T47D (cell line): ENCODE measurements at regions not wholly inside any gene's neighbourhood (a gene's known extent, or its start where the extent isn't known, plus 50 kb on each side); places are given as distances from the start of the nearest gene placed in this dataset.

Experiments
- DNase-seq, 2 experiments: peaks; one replicate each; pipeline versions ENCODE4 v3.0.0 to v3.0.0-alpha.2; 2011 to 2012; ENCODE audit warnings: low read depth in 1 of 2, low spot score in 1 of 2
- JUND ChIP-seq: IDR thresholded peaks from 2 replicates; pipeline ENCODE4 v1.6.1; 2012; ENCODE audit warnings: low read depth
- in situ Hi-C: cut with HindIII; loops from 2 replicates; pipeline ENCODE4 v1.10.0; 2016; ENCODE audit warnings: low sequenced_read_pairs, low pct_unique_long_range_greater_than_20kb

GRCh38 chr5:173458828-173459609, 130.8 kb upstream of the STC2 start:
- in situ Hi-C loops, result no loop called here
- no peak for DNase-seq
- TF ChIP-seq JUND, result no peak

DNA sequence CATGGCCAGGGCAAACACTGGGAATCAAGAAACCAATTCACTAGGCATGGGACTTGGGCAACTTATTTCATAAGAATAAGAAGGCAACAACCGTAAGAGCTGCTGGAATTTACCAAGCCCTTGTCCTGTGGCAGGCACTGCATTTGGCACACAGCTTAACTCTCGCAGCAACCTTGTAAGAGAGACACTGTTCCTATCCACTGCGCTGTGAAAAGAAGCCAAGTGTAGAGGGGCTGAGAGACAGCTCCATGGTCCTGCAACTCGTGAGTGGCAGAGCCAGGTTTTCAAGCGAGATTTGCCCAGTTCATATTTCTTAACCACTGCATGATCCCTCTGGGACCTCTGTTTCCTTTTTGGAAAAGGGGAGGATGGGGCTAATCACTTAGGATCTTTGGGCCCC, 129.3 kb upstream of the STC2 start:
- no peak for DNase-seq
- in situ Hi-C loops, result no loop called here

GRCh38 chr5:173456751-173457171, 128.5 kb upstream of the STC2 start:
- in situ Hi-C loops, result no loop called here
- no peak for TF ChIP-seq JUND
- peak in 1 of 2 experiments; percentile 53 for DNase-seq

More for the DNA sequence above, 129.3 kb upstream of the STC2 start:
- TF ChIP-seq JUND, result no peak

GRCh38 chr5:173456181-173456580, 128.0 kb upstream of the STC2 start:
- DNase-seq, result no peak
- in situ Hi-C loops, result no loop called here
- no peak for TF ChIP-seq JUND

DNA sequence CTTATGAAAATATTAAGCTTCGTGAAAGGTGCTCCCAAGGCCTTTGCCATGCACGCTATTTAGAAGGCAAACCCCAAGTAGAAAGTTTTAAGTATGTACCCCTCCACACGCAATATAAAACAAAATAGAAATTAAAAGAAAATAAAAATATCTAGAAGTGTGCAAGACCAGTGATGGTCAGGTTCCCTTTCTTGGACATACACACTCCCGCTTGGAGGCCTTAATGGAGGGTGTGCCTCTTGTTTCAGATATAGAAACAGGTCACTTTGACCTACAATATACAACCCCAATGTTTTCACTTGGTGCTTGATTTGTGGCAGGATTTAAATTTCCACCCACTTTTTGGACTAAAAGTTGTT, 127.4 kb upstream of the STC2 start:
- no peak for TF ChIP-seq JUND
- in situ Hi-C loops, result no loop called here
- DNase-seq, result no peak

DNA sequence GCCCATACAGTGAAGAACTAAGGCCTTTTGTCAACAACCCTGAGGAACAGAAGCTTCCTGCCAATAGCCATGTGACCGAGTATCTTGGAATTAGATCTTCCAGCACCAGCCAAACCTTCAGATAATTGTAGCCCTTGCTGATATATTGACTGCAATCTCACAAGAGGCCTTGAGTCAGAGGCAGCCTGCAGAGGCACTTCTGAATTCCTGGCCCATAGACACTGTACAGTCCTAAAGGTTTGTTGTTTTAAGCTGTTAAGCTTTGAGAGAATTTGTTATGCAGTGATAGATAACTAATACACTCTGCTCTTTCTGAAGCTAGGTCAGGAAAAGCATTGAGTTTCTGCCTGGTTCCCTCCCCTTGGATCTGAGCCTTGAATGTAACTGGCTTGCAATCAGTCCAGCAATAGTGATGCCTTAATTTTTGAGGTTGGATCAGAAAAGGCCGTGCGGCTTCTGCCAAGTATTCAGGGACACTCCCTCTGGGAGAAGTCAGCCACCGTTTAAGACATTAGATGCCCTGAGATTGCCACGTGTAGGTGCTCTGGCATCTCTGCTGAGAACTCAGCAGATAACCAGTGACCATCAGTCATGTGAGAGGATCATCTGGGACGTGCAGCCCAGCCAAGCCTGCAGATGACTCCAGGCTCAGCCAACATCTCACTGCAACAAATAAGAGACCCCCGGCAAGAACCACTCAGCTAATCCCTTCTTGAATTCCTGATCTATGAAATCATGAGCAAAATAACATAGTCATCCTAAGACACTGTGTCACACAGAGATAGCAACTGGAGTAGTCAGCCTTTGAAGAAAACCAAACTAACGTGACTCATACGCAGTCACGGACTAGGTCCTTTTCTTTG, 126.8 kb upstream of the STC2 start:
- peak; percentile 46; the same call in 1 of the 2 replicates for TF ChIP-seq JUND
- in situ Hi-C loops, result no loop called here
- DNase-seq, result peak in 1 of 2 experiments; percentile 91

- in situ Hi-C loops, result no loop called here
- peak in 1 of 2 experiments; percentile 74 for DNase-seq
- TF ChIP-seq JUND, result no peak
These were observed 126.1 kb upstream of the STC2 start for GRCh38 chr5:173454361-173454735.

- peak in 1 of 2 experiments; percentile 95 for DNase-seq
- in situ Hi-C loops, result no loop called here
- no peak; the same call in 1 of the 2 replicates for TF ChIP-seq JUND
These were observed 125.0 kb upstream of the STC2 start for GRCh38 chr5:173453167-173453566.

GRCh38 chr5:173452119-173452905, 124.1 kb upstream of the STC2 start:
- in situ Hi-C loops, result no loop called here
- peak in 1 of 2 experiments; percentile 75 for DNase-seq
- TF ChIP-seq JUND, result no peak

DNA sequence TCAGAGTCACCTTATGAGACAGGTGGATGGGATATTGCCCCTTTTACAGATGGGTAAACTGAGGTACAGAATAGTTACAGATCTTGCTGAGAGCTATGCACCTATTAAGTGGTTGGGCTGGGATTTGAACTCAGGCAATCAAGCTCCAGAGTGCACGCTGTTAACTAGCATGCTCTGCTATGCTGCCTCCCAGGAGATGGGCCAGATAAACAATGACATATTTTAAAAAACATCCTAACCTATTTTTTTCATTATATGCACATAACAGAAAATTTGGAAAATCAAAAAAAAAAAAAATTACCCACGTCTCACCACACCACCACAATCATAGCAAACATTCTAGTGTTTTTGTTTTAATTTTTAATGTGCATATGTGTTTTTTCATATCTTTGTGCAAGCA, 123.4 kb upstream of the STC2 start:
- in situ Hi-C loops, result no loop called here
- no peak for DNase-seq
- TF ChIP-seq JUND, result no peak

GRCh38 chr5:173451031-173451430, 122.8 kb upstream of the STC2 start:
- TF ChIP-seq JUND, result no peak
- peak in 1 of 2 experiments; percentile 69 for DNase-seq
- in situ Hi-C loops, result no loop called here

DNA sequence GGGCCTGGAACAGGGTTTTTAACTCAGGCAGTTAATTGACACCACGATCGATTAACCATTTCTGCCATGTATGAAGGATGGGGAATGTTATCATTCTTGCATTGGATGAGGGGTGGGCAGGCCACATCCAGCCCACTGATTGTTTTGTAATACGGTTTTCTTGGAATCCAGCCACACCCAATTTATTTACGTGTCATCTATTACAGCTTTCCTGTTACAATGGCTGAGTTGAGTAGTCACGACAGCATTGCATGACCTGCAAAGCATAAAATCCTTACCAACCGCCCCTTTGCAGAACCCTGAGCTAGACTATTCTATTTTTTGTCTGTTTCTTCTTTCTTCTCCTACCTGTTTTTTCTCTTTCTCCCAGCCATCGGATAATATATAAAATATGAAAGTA, 122.0 kb upstream of the STC2 start:
- in situ Hi-C loops, result no loop called here
- DNase-seq, result no peak
- TF ChIP-seq JUND, result no peak
